HEK293T (cell line): ENCODE measurements at regions not wholly inside any gene's neighbourhood (a gene's known extent, or its start where the extent isn't known, plus 50 kb on each side); places are given as distances from the start of the nearest gene placed in this dataset.

Experiments used
- BHLHE40 ChIP-seq: fragments of 450-650 bp; IDR thresholded peaks from 2 replicates; pipeline ENCODE4 v1.6.1; 2016; ENCODE audit warnings: mild to moderate bottlenecking, moderate library complexity, borderline replicate concordance
- SP1 ChIP-seq: fragments of 450-650 bp; IDR thresholded peaks from 2 replicates; pipeline ENCODE4 v1.6.1; 2017
- SUZ12 ChIP-seq: fragments of 450-650 bp; IDR thresholded peaks from 2 replicates; pipeline ENCODE4 v1.6.1; 2016; ENCODE audit warnings: mild to moderate bottlenecking
- ZNF384 ChIP-seq: fragments of 450-650 bp; IDR thresholded peaks from 2 replicates; pipeline ENCODE4 v1.6.1; 2016

DNA sequence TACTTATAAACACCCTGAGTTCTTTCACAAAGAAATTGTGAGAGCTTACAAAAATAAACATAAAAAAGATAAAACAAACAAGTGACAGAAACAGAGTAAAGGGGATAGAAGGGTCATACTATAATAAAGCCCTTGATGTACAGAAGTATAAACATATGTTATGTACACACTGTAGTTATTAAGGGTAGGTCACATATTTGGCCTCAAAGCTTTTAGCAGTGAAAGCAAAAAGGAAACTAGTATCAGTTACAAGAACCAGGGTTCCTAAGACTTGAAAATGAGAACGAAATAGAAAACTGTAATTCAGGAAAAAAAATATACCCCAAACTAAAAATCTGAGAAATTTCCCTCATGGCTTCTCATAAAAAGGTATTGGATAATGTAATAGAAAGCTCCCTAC lies 380.6 kb downstream of the HDGFL1 start:
- no peak for TF ChIP-seq BHLHE40
- TF ChIP-seq SUZ12: no peak
- TF ChIP-seq SP1: no peak
- no peak for TF ChIP-seq ZNF384
